GM12878 (cell line): ENCODE measurements at regions not wholly inside any gene's neighbourhood (a gene's known extent, or its start where the extent isn't known, plus 50 kb on each side); places are given as distances from the start of the nearest gene placed in this dataset.

Experiments
- CTCF ChIP-seq, 3 experiments: IDR thresholded peaks in 2 of 3; conservative IDR thresholded peaks in 1 of 3; 2 replicates each; pipeline ENCODE4 v1.5.1; 2011; ENCODE audit warnings: low read depth in 3 of 3, low read length in 3 of 3, mild to moderate bottlenecking in 3 of 3, control low read depth in 2 of 3, moderate library complexity in 2 of 3, inconsistent platforms in 1 of 3, mixed read lengths in 1 of 3; ENCODE audit not compliant: control insufficient read depth in 2 of 3, insufficient read depth in 1 of 3; ENCODE audit errors: extremely low read depth in 1 of 3
- DPF2 ChIP-seq: fragments of 450-650 bp; IDR thresholded peaks from 2 replicates; pipeline ENCODE4 v1.6.1; 2017; ENCODE audit warnings: mild to moderate bottlenecking
- ESRRA ChIP-seq: IDR thresholded peaks from 2 replicates; pipeline ENCODE4 v1.6.1; 2012; ENCODE audit warnings: mild to moderate bottlenecking, low read length, improper control_type of control experiment
- RAD21 ChIP-seq: IDR thresholded peaks from 2 replicates; pipeline ENCODE4 v1.6.1; 2011; ENCODE audit warnings: mild to moderate bottlenecking, low read depth, low read length, moderate library complexity; ENCODE audit not compliant: insufficient read depth
- RB1 ChIP-seq: fragments of 450-650 bp; formaldehyde crosslinking; IDR thresholded peaks from 2 replicates; pipeline ENCODE4 v1.6.1; 2017; ENCODE audit warnings: mild to moderate bottlenecking, borderline replicate concordance
- SIN3A ChIP-seq: IDR thresholded peaks from 2 replicates; pipeline ENCODE4 v1.6.1; 2012; ENCODE audit warnings: low read depth, low read length, improper control_type of control experiment
- USF1 ChIP-seq: IDR thresholded peaks from 2 replicates; pipeline ENCODE4 v1.6.1; 2011; ENCODE audit warnings: borderline replicate concordance, low read depth, mild to moderate bottlenecking, moderate library complexity, mixed read lengths, low read length; ENCODE audit not compliant: insufficient read depth; ENCODE audit errors: extremely low read length
- ZNF207 ChIP-seq: fragments of 450-650 bp; IDR thresholded peaks from 2 replicates; pipeline ENCODE4 v1.6.1; 2014; ENCODE audit warnings: antibody characterized with exemption, mild to moderate bottlenecking, borderline replicate concordance

GRCh38 chr7:124515106-124515830 lies 250.3 kb downstream of the GPR37 start:
- TF ChIP-seq RB1 (no peak), ESRRA (no peak), CTCF (IDR thresholded peaks at IDR 0.05 in 2 of 3, conservative IDR thresholded peaks at IDR 0.05 in 1 of 3; ENCODE audit: control insufficient read depth in 2 of 3, extremely low read depth in 1 of 3, insufficient read depth in 1 of 3, low read depth in 3 of 3, low read length in 3 of 3) (no peak), ZNF207 (no peak), DPF2 (no peak), RAD21 (no peak), SIN3A (no peak), USF1 (no peak)
